GM12892 (cell line): ENCODE measurements at regions not wholly inside any gene's neighbourhood (a gene's known extent, or its start where the extent isn't known, plus 50 kb on each side); places are given as distances from the start of the nearest gene placed in this dataset.

Experiments
- DNase-seq: peaks from one replicate; pipeline ENCODE4 v3.0.0; 2011; ENCODE audit not compliant: insufficient read length
- FAIRE-seq: peaks from 2 replicates; lab custom pipeline; 2011; peaks lifted over from hg19 to GRCh38; lab: Jason Lieb, UNC
- POLR2A ChIP-seq: IDR thresholded peaks from 2 replicates; pipeline ENCODE4 v1.6.1; 2011; ENCODE audit warnings: low read depth, low read length, control low read depth
- POLR2AphosphoS5 ChIP-seq: IDR thresholded peaks from 2 replicates; pipeline ENCODE4 v1.6.1; 2011; ENCODE audit warnings: low read depth, low read length, control low read depth
- TAF1 ChIP-seq: IDR thresholded peaks from 2 replicates; pipeline ENCODE4 v1.6.1; 2011; ENCODE audit warnings: low read depth, mild to moderate bottlenecking, control low read depth, low read length, borderline replicate concordance

GRCh38 chr1:199719156-199719842 lies 308.2 kb upstream of the NR5A2 start:
- FAIRE-seq (no peak), DNase-seq (no peak)
- no peak for TF ChIP-seq POLR2A
- TF ChIP-seq TAF1 = no peak
- no peak for TF ChIP-seq POLR2AphosphoS5

GRCh38 chr1:199720496-199720895 lies 307.0 kb upstream of the NR5A2 start:
- DNase-seq (no peak), FAIRE-seq (no peak)
- TF ChIP-seq TAF1 (no peak), POLR2A (no peak), POLR2AphosphoS5 (no peak)

GRCh38 chr1:199721001-199721400 lies 306.5 kb upstream of the NR5A2 start:
- TF ChIP-seq POLR2A (no peak), TAF1 (no peak), POLR2AphosphoS5 (no peak)
- FAIRE-seq = no peak
- no peak for DNase-seq

GRCh38 chr1:199723250-199723956 lies 304.1 kb upstream of the NR5A2 start:
- no peak for TF ChIP-seq POLR2AphosphoS5
- TF ChIP-seq TAF1 = no peak
- TF ChIP-seq POLR2A = no peak
- FAIRE-seq (no peak), DNase-seq (no peak)

GRCh38 chr1:199724049-199724448 lies 303.5 kb upstream of the NR5A2 start:
- no peak for FAIRE-seq
- DNase-seq = no peak
- no peak for TF ChIP-seq TAF1

- TF ChIP-seq POLR2AphosphoS5 = no peak
- no peak for TF ChIP-seq TAF1
- no peak for TF ChIP-seq POLR2A
- DNase-seq (no peak), FAIRE-seq (no peak)
Observed at GRCh38 chr1:199725002-199725565, 302.4 kb upstream of the NR5A2 start.

- TF ChIP-seq POLR2A (no peak), TAF1 (no peak), POLR2AphosphoS5 (no peak)
- no peak for DNase-seq
- FAIRE-seq = no peak
Observed at GRCh38 chr1:199727682-199728081, 299.8 kb upstream of the NR5A2 start.

GRCh38 chr1:199728345-199728744 lies 299.2 kb upstream of the NR5A2 start:
- DNase-seq (no peak), FAIRE-seq (no peak)
- TF ChIP-seq POLR2AphosphoS5 (no peak), TAF1 (no peak), POLR2A (no peak)

- no peak for DNase-seq
- TF ChIP-seq POLR2A (no peak), TAF1 (no peak), POLR2AphosphoS5 (no peak)
- no peak for FAIRE-seq
Observed at GRCh38 chr1:199733125-199733524, 294.4 kb upstream of the NR5A2 start.

GRCh38 chr1:199734186-199734585 lies 293.3 kb upstream of the NR5A2 start:
- no peak for FAIRE-seq

GRCh38 chr1:199735660-199736059 lies 291.9 kb upstream of the NR5A2 start:
- DNase-seq (no peak), FAIRE-seq (no peak)
- TF ChIP-seq TAF1 = no peak
- TF ChIP-seq POLR2AphosphoS5 = no peak
- TF ChIP-seq POLR2A = no peak

More at GRCh38 chr1:199734186-199734585, 293.3 kb upstream of the NR5A2 start:
- TF ChIP-seq POLR2AphosphoS5 (no peak), POLR2A (no peak), TAF1 (no peak)
- no peak for DNase-seq

GRCh38 chr1:199736646-199737045 lies 290.9 kb upstream of the NR5A2 start:
- TF ChIP-seq POLR2AphosphoS5 (no peak), POLR2A (no peak), TAF1 (no peak)
- DNase-seq (no peak), FAIRE-seq (no peak)
